Activated CD4-positive, alpha-beta T cell treated with anti-CD3 and anti-CD28 coated beads for 36 hours (primary cell): ENCODE measurements at regions not wholly inside any gene's neighbourhood (a gene's known extent, or its start where the extent isn't known, plus 50 kb on each side); places are given as distances from the start of the nearest gene placed in this dataset.
"Not testable (repeated sequence)": the region's sequence is repeated elsewhere in the genome, so short reads cannot be mapped to it uniquely, and the experiment has no call there.

ENCODE experiments used
- ATAC-seq: fragments of 200-7000 bp; cut with Tn5 transposase; one replicate; pipeline ENCODE4 v1.10.0; 2021; ENCODE audit warnings: mild to moderate bottlenecking, moderate library complexity
- CTCF ChIA-PET: fragments of 350-600 bp; sonication (Branson Sonifier 250); formaldehyde crosslinking; loops from one replicate; lab custom pipeline; 2021; ENCODE audit warnings: antibody characterized with exemption; lab: Charles Lee
- POLR2A ChIA-PET: fragments of 350-600 bp; sonication (Branson Sonifier 250); formaldehyde crosslinking; loops from one replicate; lab custom pipeline; 2021; ENCODE audit warnings: antibody characterized with exemption, inconsistent platforms; lab: Charles Lee
- DNase-seq: peaks from one replicate; pipeline ENCODE4 v3.0.0-alpha.2; 2020
- H3K27ac Mint-ChIP-seq: one replicate; pipeline ENCODE4 v1.8.0; 2021; ENCODE audit warnings: mixed read lengths
- H3K27me3 Mint-ChIP-seq: one replicate; pipeline ENCODE4 v1.8.0; 2021; ENCODE audit warnings: mixed read lengths
- H3K36me3 Mint-ChIP-seq: one replicate; pipeline ENCODE4 v1.8.0; 2021; ENCODE audit warnings: low read depth, mixed read lengths
- H3K4me1 Mint-ChIP-seq: one replicate; pipeline ENCODE4 v1.8.0; 2021; ENCODE audit warnings: mixed read lengths
- H3K4me3 Mint-ChIP-seq: one replicate; pipeline ENCODE4 v1.8.0; 2021; ENCODE audit warnings: mild to moderate bottlenecking, moderate library complexity, mixed read lengths
- H3K9me3 Mint-ChIP-seq: one replicate; pipeline ENCODE4 v1.8.0; 2021; ENCODE audit warnings: low read depth, mixed read lengths
- intact Hi-C, 2 experiments: fragments of 100-400 bp; cut with DNase I in 1 of 2; cut with micrococcal nuclease in 1 of 2; formaldehyde crosslinking; loops; one replicate each; pipeline versions ENCODE4 v1.14.2 to v1.15.1; 2022 to 2024; cut with DNase I, micrococcal nuclease

DNA sequence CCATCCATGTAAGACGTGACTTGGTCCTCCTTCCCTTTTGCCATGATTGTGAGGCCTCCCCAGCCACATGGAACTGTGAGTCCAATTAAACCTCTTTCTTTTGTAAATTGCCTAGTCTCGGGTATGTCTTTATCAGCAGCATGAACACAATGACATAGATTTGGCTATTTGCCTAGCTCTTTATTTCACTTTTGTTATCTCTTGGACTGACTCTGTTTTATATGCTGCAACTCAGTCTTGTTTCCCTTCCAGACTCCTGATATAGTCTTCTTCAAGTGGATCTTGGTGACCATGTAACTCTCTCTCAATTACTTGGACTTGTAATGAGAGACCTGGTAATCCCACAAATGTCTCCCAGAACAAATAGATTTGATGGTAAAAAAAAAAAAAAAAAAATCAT, 627.6 kb downstream of the CCDC85A start:
- Mint-ChIP-seq H3K9me3 (peaks cover 12% of the 10 kb centered on the region), H3K4me1 (no peaks in the 10 kb centered on the region), H3K4me3 (no peak overlapping the region), H3K27me3 (no peaks in the 10 kb centered on the region), H3K27ac (no peak overlapping the region), H3K36me3 (no peaks in the 10 kb centered on the region)
- intact Hi-C loops: no loop called here
- CTCF ChIA-PET: interaction anchor here (0.7 kb wide), 1 partner anchor 17 kb away, joined by 3 read pairs; no protein-coding TSS in a partner anchor
- POLR2A ChIA-PET: no interaction called here
- no peak for DNase-seq
- no peak for ATAC-seq

DNA sequence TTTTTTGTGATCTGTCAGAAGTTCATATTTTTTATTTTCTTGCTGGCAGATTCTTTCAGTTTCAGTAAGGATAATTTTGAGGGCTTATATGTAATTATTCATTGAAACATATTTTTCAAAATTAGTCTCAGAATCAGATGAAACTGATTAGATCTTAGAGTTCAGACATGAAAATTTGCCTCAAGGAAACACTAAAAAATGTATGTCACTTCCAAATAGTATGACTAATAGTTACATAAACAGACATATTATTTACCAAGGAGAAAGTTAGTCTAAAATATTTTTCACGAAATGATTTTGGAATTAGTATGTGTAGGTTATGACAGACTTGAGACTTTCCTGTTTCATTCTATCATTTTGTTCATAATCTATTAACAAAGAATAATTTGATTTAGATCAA, 628.6 kb downstream of the CCDC85A start:
- ChIA-PET CTCF (interaction anchor here (0.5 kb wide), 1 partner anchor 154 kb away, joined by 3 read pairs; no protein-coding TSS in a partner anchor), POLR2A (no interaction called here)
- ATAC-seq: no peak

DNA sequence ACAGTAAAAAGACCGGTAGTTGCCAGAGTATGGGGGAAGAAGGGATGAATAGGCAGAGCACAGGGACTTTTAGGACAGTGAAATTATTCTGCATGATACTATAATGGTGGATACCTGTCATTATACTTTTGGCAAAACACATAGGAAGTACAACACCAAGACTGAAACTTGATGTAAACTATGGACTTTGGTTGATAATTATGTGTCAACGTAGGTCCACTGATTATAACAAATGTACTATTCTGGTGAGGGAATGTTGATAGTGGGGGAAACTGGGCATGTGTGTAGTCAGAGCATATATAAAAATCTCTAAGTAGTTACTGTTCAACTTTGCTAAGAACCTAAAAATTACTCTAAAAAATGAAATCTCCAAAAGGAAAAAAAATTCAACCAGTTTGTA, 629.7 kb downstream of the CCDC85A start:
- peaks cover 16% of the 10 kb centered on the region for H3K9me3 Mint-ChIP-seq
- ChIA-PET CTCF (no interaction called here), POLR2A (no interaction called here)
- no peaks in the 10 kb centered on the region for H3K4me1 Mint-ChIP-seq
- no peak overlapping the region for H3K27ac Mint-ChIP-seq
- no peak for DNase-seq
- no peaks in the 10 kb centered on the region for H3K27me3 Mint-ChIP-seq
- H3K36me3 Mint-ChIP-seq: no peaks in the 10 kb centered on the region
- ATAC-seq: no peak
- H3K4me3 Mint-ChIP-seq: no peak overlapping the region
- intact Hi-C loops: no loop called here

More for the DNA sequence above, 628.6 kb downstream of the CCDC85A start:
- no peaks in the 10 kb centered on the region for H3K27me3 Mint-ChIP-seq
- H3K4me1 Mint-ChIP-seq: no peaks in the 10 kb centered on the region
- no peak for DNase-seq
- no peaks in the 10 kb centered on the region for H3K36me3 Mint-ChIP-seq
- peaks cover 11% of the 10 kb centered on the region for H3K9me3 Mint-ChIP-seq
- intact Hi-C loops: no loop called here
- no peak overlapping the region for H3K27ac Mint-ChIP-seq
- no peak overlapping the region for H3K4me3 Mint-ChIP-seq

DNA sequence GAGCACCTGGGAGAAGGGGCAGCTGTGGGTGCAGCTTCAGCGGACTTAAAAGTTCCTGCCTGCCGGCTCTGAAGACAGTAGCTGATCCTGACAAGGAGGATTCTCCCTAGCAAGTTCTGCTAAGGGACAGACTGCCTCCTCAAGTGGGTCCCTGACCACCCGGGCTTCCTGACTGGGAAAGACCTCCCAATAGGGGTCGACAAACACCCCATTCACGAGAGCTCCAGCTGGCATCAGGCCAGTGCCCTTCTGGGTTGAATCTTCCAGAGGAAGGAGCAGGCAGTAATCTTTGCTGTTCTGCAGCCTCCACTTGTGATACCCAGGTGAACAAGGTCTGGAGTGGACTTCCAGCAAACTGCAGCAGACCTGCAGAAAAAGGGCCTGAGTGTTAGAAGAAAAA, 632.9 kb downstream of the CCDC85A start:
- Mint-ChIP-seq H3K4me3 (no peak overlapping the region), H3K27me3 (no peaks in the 10 kb centered on the region), H3K27ac (no peak overlapping the region), H3K4me1 (no peaks in the 10 kb centered on the region), H3K9me3 (peaks cover 26% of the 10 kb centered on the region), H3K36me3 (no peaks in the 10 kb centered on the region)
- CTCF ChIA-PET: no interaction called here
- DNase-seq: no peak
- POLR2A ChIA-PET: no interaction called here
- no peak for ATAC-seq
- intact Hi-C loops: no loop called here

DNA sequence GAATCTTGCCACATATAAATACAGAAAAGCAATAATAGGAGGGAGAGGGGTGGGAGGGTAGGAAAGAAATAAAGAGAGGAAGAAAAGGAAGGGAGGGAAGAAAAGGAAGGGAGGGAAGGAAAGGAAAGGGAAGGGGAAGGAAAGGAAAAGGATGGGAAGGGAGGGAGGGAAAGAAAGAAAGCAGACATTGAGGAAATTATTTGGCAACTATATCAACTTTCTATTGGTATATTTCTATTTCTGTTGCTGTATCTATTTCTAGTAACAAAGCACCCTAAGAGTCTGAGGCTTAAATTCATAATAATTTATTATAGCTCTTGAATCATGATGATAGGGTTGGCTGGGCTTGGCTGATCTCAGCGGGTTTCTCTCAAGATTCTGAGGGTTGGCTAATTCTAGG, 648.0 kb downstream of the CCDC85A start:
- ChIA-PET CTCF (no interaction called here), POLR2A (no interaction called here)
- Mint-ChIP-seq H3K27me3 (no peaks in the 10 kb centered on the region), H3K27ac (no peak overlapping the region), H3K9me3 (peaks cover 7% of the 10 kb centered on the region), H3K36me3 (no peaks in the 10 kb centered on the region), H3K4me1 (no peaks in the 10 kb centered on the region), H3K4me3 (no peak overlapping the region)
- no peak for DNase-seq
- intact Hi-C loops: no loop called here
- no peak for ATAC-seq

DNA sequence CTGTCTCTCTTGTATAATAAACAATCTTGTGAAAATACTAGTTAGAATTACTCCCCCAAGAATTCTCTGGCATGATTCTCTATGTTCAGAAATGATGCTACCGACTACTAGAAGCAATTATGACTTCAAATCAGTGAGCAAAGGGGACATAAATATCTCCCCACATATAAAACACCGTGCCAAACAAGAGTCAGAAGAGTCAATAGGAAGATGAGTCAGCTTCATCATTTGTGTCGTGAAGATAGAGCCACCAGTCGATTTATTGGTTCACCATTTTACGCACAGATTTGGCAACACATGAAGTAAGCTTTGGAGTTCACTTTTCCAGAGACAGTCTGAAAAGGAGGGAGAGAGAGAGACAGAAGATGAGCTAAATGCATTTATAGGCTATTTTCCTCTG, 650.9 kb downstream of the CCDC85A start:
- Mint-ChIP-seq H3K27ac (no peak overlapping the region), H3K36me3 (no peaks in the 10 kb centered on the region), H3K4me1 (no peaks in the 10 kb centered on the region), H3K27me3 (no peaks in the 10 kb centered on the region), H3K9me3 (peaks cover 5% of the 10 kb centered on the region), H3K4me3 (no peak overlapping the region)
- ChIA-PET POLR2A (no interaction called here), CTCF (no interaction called here)
- no peak for DNase-seq
- intact Hi-C loops: no loop called here
- ATAC-seq: no peak

DNA sequence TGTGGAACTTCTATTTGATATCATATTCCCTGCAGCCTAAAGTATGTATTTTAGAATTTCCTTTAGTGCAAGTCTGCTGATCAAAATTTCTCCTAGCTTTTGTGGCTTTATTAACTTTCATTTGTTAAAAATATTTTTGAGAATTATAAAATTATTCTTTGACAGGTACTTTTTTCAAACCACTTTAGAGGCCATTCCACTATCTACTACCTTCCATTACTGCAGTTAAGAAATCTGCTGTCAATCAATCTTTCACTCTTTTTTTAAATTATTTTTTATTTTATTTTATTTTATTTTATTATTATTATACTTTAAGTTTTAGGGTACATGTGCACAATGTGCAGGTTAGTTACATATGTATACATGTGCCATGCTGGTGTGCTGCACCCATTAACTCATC, 656.2 kb downstream of the CCDC85A start:
- H3K9me3 Mint-ChIP-seq, H3K27me3 Mint-ChIP-seq, intact Hi-C loops, CTCF ChIA-PET, H3K4me1 Mint-ChIP-seq, H3K36me3 Mint-ChIP-seq, H3K27ac Mint-ChIP-seq, POLR2A ChIA-PET, ATAC-seq, DNase-seq, H3K4me3 Mint-ChIP-seq: not testable (repeated sequence)

DNA sequence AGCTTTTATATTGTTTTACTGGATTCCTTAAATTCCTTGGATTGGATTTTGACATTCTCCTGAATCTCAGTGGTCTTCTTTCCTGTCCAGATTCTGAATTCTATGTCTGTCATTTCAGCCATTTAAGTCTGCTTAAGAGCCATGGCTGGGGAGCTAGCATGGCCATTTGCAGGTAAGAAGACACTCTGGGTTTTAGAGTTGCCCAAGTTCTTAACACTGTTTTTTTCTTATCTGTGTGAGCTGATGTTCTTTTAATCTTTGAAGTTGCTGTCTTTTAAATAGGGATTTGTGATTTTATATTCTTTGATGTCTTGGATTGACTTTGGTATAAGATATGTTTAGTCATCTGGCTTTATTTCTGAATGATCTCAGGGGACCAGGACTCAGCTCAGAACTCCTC, 677.2 kb downstream of the CCDC85A start:
- H3K27me3 Mint-ChIP-seq: no peaks in the 10 kb centered on the region
- ATAC-seq: no peak
- POLR2A ChIA-PET: interaction anchor here (0.6 kb wide), 1 partner anchor 347 kb away, joined by 3 read pairs; no protein-coding TSS in a partner anchor
- peaks cover 33% of the 10 kb centered on the region for H3K9me3 Mint-ChIP-seq
- H3K4me3 Mint-ChIP-seq: no peak overlapping the region
- no peaks in the 10 kb centered on the region for H3K36me3 Mint-ChIP-seq
- H3K27ac Mint-ChIP-seq: no peak overlapping the region
- intact Hi-C loops: no loop called here
- CTCF ChIA-PET: no interaction called here
- no peaks in the 10 kb centered on the region for H3K4me1 Mint-ChIP-seq
- no peak for DNase-seq

DNA sequence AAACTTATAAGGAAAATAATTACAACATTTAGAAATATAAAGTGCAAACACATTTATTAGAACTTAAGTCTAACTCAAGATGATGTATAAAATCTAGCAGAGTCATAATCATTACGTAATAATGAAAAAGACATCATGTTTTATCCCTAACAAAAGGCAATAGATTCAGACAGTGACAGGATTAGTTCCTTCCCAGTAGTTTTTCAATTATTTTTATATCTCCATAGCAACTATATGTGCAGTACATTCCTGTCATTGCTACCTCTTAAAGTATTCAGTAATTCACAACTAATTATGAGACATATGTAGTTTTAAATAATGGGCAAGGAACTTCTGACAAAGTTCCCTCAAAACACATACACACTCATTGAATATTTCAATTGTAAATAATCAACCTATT, 687.9 kb downstream of the CCDC85A start:
- H3K4me1 Mint-ChIP-seq: no peaks in the 10 kb centered on the region
- H3K9me3 Mint-ChIP-seq: peaks cover 7% of the 10 kb centered on the region
- no peak overlapping the region for H3K4me3 Mint-ChIP-seq
- no peaks in the 10 kb centered on the region for H3K36me3 Mint-ChIP-seq
- no peaks in the 10 kb centered on the region for H3K27me3 Mint-ChIP-seq
- ChIA-PET POLR2A (no interaction called here), CTCF (no interaction called here)
- ATAC-seq: no peak
- intact Hi-C loops: no loop called here
- H3K27ac Mint-ChIP-seq: no peak overlapping the region
- DNase-seq: no peak

DNA sequence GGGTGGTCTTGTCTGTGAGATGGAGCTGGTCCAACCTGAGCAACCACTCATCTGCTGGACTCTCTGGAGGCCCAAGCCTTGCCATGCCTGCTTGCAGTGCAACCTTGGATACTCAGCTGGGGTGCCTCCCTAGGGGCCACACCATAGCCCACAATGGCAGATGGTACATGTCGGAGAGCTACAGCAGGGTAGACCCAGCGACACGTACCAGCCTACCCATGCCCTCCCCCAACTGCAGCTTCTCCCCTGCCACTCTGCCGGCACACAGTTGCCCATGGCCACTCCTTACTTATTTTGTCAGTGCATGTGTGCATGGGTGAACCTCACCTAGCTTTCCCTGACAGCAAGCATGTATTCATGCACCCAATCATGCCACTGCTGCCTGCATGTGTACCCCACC, 690.9 kb downstream of the CCDC85A start:
- ChIA-PET CTCF (no interaction called here), POLR2A (no interaction called here)
- H3K27me3 Mint-ChIP-seq: no peaks in the 10 kb centered on the region
- ATAC-seq (no peak), DNase-seq (no peak)
- peaks cover 2% of the 10 kb centered on the region for H3K9me3 Mint-ChIP-seq
- no peak overlapping the region for H3K4me3 Mint-ChIP-seq
- H3K4me1 Mint-ChIP-seq: no peaks in the 10 kb centered on the region
- no peak overlapping the region for H3K27ac Mint-ChIP-seq
- intact Hi-C loops: no loop called here
- H3K36me3 Mint-ChIP-seq: no peaks in the 10 kb centered on the region

DNA sequence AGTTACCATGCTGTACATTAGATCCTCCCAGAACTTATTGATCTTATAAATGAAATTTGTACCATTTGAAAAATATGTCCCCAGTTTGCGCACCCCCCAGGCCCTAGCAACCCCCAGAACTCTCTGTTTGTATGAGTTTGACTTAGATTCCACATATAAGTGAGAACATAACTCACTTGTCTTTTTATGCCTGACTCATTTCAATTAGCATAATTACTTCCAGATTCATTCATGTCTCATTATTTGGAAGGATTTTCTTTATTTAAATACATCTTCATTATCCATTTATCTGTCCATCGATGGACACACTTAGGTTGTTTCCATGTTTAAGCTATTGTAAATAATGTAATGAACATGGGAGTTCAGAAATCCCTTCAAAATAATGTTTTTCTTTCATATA, 705.9 kb downstream of the CCDC85A start:
- H3K27ac Mint-ChIP-seq: no peak overlapping the region
- intact Hi-C loops: no loop called here
- H3K27me3 Mint-ChIP-seq: no peaks in the 10 kb centered on the region
- ChIA-PET POLR2A (no interaction called here), CTCF (no interaction called here)
- peaks cover under 1% of the 10 kb centered on the region for H3K9me3 Mint-ChIP-seq
- DNase-seq: no peak
- no peak overlapping the region for H3K4me3 Mint-ChIP-seq
- H3K4me1 Mint-ChIP-seq: no peaks in the 10 kb centered on the region
- no peak for ATAC-seq
- no peaks in the 10 kb centered on the region for H3K36me3 Mint-ChIP-seq

DNA sequence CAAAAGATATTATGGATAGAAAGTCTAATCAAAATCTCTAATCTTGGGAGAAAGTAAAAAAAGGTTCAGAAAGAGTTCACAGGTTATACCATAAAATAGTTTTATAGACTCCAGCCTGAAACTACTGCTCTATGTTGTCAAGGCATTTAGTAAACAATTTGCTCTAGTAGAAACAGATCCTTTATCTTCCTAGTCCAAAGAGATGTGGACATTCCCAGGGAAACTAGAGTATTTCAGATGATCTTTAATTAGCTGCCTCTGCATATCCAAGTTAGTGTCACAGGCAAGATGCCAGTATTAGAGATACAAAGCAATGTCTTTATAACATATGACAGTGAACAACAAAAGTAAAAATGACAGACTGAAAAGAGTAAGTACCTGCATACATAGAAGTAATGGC, 708.6 kb downstream of the CCDC85A start:
- POLR2A ChIA-PET: no interaction called here
- DNase-seq (no peak), ATAC-seq (no peak)
- CTCF ChIA-PET: no interaction called here
- Mint-ChIP-seq H3K36me3 (no peaks in the 10 kb centered on the region), H3K27ac (no peak overlapping the region), H3K9me3 (no peaks in the 10 kb centered on the region), H3K4me1 (no peaks in the 10 kb centered on the region), H3K27me3 (no peaks in the 10 kb centered on the region), H3K4me3 (no peak overlapping the region)
- intact Hi-C loops: no loop called here

DNA sequence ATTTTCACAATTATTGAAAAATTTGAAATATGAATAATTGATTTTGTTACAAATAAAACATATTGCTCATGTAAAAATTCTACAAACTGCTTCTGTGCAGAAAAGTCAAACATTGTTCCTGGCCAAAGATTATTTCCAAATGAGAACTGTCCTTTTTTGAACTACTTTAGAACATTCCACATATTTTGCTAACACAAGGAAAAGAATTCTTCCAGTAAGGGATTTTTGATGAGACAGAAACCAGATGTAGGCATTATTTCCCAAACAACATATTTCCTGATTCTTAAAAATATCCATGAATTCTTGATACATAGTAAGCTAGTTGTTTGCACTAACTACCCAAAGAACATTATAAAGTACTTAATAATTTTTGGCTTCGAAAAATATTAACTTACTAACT, 715.2 kb downstream of the CCDC85A start:
- no peaks in the 10 kb centered on the region for H3K36me3 Mint-ChIP-seq
- H3K27me3 Mint-ChIP-seq: no peaks in the 10 kb centered on the region
- CTCF ChIA-PET: no interaction called here
- no peak overlapping the region for H3K27ac Mint-ChIP-seq
- POLR2A ChIA-PET: no interaction called here
- no peak for ATAC-seq
- no peak for DNase-seq
- no peaks in the 10 kb centered on the region for H3K9me3 Mint-ChIP-seq
- no peak overlapping the region for H3K4me3 Mint-ChIP-seq
- intact Hi-C loops: no loop called here
- H3K4me1 Mint-ChIP-seq: no peaks in the 10 kb centered on the region
